Ectodermal cell (in vitro differentiated cells): ENCODE measurements at regions not wholly inside any gene's neighbourhood (a gene's known extent, or its start where the extent isn't known, plus 50 kb on each side); places are given as distances from the start of the nearest gene placed in this dataset.

Source experiments
- H3K27ac ChIP-seq: 2 replicates; pipeline ENCODE4 v1.7.0; 2013; ENCODE audit warnings: mild to moderate bottlenecking, low read depth, low read length; ENCODE audit not compliant: insufficient read depth, poor library complexity, severe bottlenecking
- H3K27me3 ChIP-seq: 2 replicates; pipeline ENCODE4 v1.7.0; 2013; ENCODE audit warnings: mild to moderate bottlenecking, low read length; ENCODE audit not compliant: insufficient read depth, control insufficient read depth, poor library complexity, severe bottlenecking
- H3K36me3 ChIP-seq: one replicate; pipeline ENCODE4 v1.7.0; 2013; ENCODE audit warnings: low read length; ENCODE audit not compliant: control insufficient read depth, insufficient read depth
- H3K4me1 ChIP-seq: one replicate; pipeline ENCODE4 v1.7.0; 2013; ENCODE audit warnings: low read length; ENCODE audit not compliant: control insufficient read depth, insufficient read depth
- H3K4me3 ChIP-seq: 2 replicates; pipeline ENCODE4 v1.7.0; 2013; ENCODE audit warnings: low read depth, low read length, control low read depth; ENCODE audit not compliant: insufficient read depth
- H3K9me3 ChIP-seq: 2 replicates; pipeline ENCODE4 v1.7.0; 2013; ENCODE audit warnings: mild to moderate bottlenecking, low read length, moderate library complexity; ENCODE audit not compliant: control insufficient read depth
- WGBS, 2 experiments: methylation state at CpG; one replicate each; pipeline ENCODE4 v1.1.7; 2013; ENCODE audit warnings: missing lambda C conversion rate in 2 of 2; 5-methylcytosine and 5-hydroxymethylcytosine counted together

DNA sequence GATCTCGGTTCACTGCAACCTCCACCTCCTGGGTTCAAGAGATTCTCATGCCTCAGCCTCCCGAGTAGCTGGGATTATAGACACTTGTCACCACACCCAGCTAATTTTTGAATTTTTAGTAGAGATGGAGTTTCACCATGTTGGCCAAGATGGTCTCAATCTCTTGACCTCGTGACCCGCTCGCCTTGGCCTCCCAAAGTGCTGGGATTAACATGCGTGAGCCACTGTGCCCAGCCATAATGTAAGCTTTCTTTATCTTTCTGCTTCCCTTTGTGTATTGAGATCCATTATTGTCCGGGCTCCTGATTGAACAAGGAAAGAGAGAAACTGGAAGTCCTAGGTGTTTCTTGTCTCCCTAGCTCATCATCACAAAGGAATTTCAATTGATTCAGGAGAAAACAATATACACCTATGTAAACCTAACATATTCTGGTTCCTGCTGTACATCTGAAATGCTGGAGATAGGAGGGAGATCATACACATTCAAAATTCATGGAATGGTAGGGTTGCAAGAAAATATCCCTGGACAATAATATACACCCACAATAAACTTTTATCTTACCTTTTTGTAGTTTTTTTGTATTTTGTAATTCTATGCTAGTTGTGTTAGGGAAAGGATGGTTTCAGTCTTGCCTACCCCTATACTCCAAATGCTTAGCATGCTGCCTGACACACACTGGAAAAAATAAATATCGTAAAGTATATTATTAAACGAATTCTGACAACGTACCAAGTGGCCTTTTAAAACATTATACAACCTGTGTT lies 194.4 kb upstream of the HS3ST1 start:
- WGBS, 2 experiments = 92 to 94% methylated on average over 9 to 10 of the region's 10 CpGs
- Histone ChIP-seq H3K27me3 (no peaks in the 10 kb centered on the region), H3K27ac (no peak overlapping the region), H3K4me3 (no peak overlapping the region), H3K36me3 (no peaks in the 10 kb centered on the region), H3K4me1 (no peaks in the 10 kb centered on the region), H3K9me3 (no peaks in the 10 kb centered on the region)

- WGBS, 2 experiments = 93 to 96% methylated on average over 2 of the region's 2 CpGs
- Histone ChIP-seq H3K4me1 (no peaks in the 10 kb centered on the region), H3K27ac (no peak overlapping the region), H3K9me3 (no peaks in the 10 kb centered on the region), H3K27me3 (no peaks in the 10 kb centered on the region), H3K4me3 (no peak overlapping the region), H3K36me3 (no peaks in the 10 kb centered on the region)
Measured at GRCh38 chr4:11620861-11621260, 192.2 kb upstream of the HS3ST1 start.

GRCh38 chr4:11618666-11619282 lies 190.1 kb upstream of the HS3ST1 start:
- Histone ChIP-seq H3K9me3 (no peaks in the 10 kb centered on the region), H3K4me3 (no peak overlapping the region), H3K27me3 (no peaks in the 10 kb centered on the region), H3K27ac (no peak overlapping the region), H3K4me1 (no peaks in the 10 kb centered on the region), H3K36me3 (no peaks in the 10 kb centered on the region)
- 57 to 73% methylated on average over 2 of the region's 2 CpGs for WGBS, 2 experiments

DNA sequence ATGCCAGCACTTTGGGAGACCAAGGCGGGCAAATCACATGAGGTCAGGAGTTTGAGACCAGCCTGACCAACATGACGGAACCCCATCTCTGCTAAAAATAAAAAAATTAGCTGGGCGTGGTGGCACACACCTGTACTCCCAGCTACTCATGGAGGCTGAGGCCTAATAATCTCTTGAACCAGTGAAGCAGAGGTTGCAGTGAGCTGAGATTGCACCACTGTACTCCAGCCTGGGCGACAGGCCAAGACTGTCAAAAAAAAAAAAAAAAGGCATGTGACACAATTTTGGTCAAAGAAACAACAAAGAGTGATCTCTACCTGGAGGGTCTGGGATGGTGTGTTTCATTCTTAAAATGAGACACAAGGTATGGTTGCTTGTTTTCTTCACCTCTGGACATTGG lies 188.2 kb upstream of the HS3ST1 start:
- H3K4me3 ChIP-seq = no peak overlapping the region
- no peaks in the 10 kb centered on the region for H3K36me3 ChIP-seq
- no peaks in the 10 kb centered on the region for H3K4me1 ChIP-seq
- no peaks in the 10 kb centered on the region for H3K27me3 ChIP-seq
- H3K9me3 ChIP-seq = no peaks in the 10 kb centered on the region
- no peak overlapping the region for H3K27ac ChIP-seq
- WGBS, 2 experiments = 87 to 94% methylated on average over 4 of the region's 4 CpGs

GRCh38 chr4:11615601-11616000 lies 186.9 kb upstream of the HS3ST1 start:
- no peaks in the 10 kb centered on the region for H3K27me3 ChIP-seq
- WGBS, 2 experiments = 88 to 92% methylated on average over 6 to 7 of the region's 7 CpGs
- no peaks in the 10 kb centered on the region for H3K4me1 ChIP-seq
- no peaks in the 10 kb centered on the region for H3K36me3 ChIP-seq
- no peak overlapping the region for H3K27ac ChIP-seq
- H3K9me3 ChIP-seq = no peaks in the 10 kb centered on the region
- no peak overlapping the region for H3K4me3 ChIP-seq

DNA sequence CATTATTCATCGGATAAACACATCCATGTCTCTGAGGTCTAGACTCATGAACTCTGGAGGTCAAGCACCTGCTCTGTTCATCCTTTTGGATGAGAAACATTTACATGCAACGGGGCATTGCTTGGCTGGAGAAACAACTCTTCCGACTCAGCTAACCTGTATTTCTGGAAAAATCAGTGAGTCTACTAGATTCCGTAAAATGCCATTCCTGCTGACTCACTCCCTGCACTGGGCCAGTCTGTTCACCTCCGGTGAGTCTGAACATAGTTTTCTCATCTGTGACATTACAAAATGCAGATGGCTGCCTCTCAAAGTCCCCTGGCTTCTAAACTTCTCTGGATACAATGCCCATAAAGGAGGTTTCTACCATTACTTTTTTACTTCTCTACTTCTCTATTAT lies 185.7 kb upstream of the HS3ST1 start:
- Histone ChIP-seq H3K4me3 (no peak overlapping the region), H3K9me3 (no peaks in the 10 kb centered on the region), H3K27ac (no peak overlapping the region), H3K36me3 (no peaks in the 10 kb centered on the region), H3K27me3 (no peaks in the 10 kb centered on the region), H3K4me1 (no peaks in the 10 kb centered on the region)
- WGBS, 2 experiments = 93 to 94% methylated on average over 5 of the region's 5 CpGs

GRCh38 chr4:11611868-11612267 lies 183.2 kb upstream of the HS3ST1 start:
- no peaks in the 10 kb centered on the region for H3K9me3 ChIP-seq

DNA sequence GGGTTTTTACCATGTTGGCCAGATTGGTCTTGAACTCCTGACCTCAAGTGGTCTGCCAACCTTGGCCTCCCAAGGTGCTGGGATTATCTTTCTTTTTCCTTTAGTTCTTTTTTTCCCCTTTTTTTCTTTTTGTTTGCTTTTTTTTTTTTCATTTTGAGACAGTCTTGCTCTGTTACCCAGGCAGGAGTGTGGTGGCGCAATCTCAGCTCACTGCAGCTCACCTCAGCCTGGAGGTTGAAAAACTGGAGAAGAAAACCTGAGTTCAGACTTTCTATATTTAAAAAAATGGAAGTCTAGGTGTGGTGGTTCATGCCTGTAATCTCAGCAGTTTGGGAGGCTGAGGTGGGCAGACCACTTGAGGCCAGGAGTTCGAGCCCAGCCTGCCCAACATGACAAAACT lies 181.1 kb upstream of the HS3ST1 start:
- no peaks in the 10 kb centered on the region for H3K9me3 ChIP-seq
- H3K36me3 ChIP-seq = no peaks in the 10 kb centered on the region
- no peak overlapping the region for H3K4me3 ChIP-seq
- no peak overlapping the region for H3K27ac ChIP-seq
- no peaks in the 10 kb centered on the region for H3K4me1 ChIP-seq
- 89 to 90% methylated on average over 1 to 2 of the region's 2 CpGs for WGBS, 2 experiments
- H3K27me3 ChIP-seq = no peaks in the 10 kb centered on the region

More at GRCh38 chr4:11611868-11612267, 183.2 kb upstream of the HS3ST1 start:
- H3K4me1 ChIP-seq = no peaks in the 10 kb centered on the region
- no peaks in the 10 kb centered on the region for H3K36me3 ChIP-seq
- no peak overlapping the region for H3K4me3 ChIP-seq
- H3K27me3 ChIP-seq = no peaks in the 10 kb centered on the region
- H3K27ac ChIP-seq = no peak overlapping the region

- H3K27me3 ChIP-seq = no peaks in the 10 kb centered on the region
- H3K36me3 ChIP-seq = no peaks in the 10 kb centered on the region
- H3K4me1 ChIP-seq = no peaks in the 10 kb centered on the region
- H3K9me3 ChIP-seq = no peaks in the 10 kb centered on the region
- H3K4me3 ChIP-seq = no peak overlapping the region
- H3K27ac ChIP-seq = no peak overlapping the region
Measured at GRCh38 chr4:11608992-11609391, 180.3 kb upstream of the HS3ST1 start.

DNA sequence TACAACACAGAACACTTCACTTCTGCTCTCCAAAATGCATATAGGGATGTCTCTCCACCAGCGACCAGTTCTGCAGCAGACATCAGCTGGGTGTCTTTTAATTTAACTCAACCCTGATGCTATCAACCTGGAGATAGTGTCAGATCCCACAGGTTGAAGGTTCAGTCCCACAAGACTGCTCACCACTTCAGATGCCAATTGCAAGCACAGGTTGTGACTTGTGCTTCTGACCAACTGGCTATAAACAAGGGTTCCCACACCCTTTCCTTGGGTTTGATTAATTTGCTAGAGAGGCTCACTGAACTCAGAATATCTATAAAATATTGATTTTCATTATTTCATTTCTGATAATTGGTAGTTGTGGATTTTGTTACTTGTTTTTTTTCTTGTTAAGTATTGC lies 177.4 kb upstream of the HS3ST1 start:
- Histone ChIP-seq H3K9me3 (no peaks in the 10 kb centered on the region), H3K27ac (no peak overlapping the region)
- 78 to 91% methylated on average over 1 of the region's 1 CpG for WGBS, 2 experiments

More for the DNA sequence above, 177.4 kb upstream of the HS3ST1 start:
- H3K4me1 ChIP-seq = no peaks in the 10 kb centered on the region
- H3K4me3 ChIP-seq = no peak overlapping the region
- H3K36me3 ChIP-seq = no peaks in the 10 kb centered on the region
- no peaks in the 10 kb centered on the region for H3K27me3 ChIP-seq
